HG03064 (cell line): ENCODE measurements at regions not wholly inside any gene's neighbourhood (a gene's known extent, or its start where the extent isn't known, plus 50 kb on each side); places are given as distances from the start of the nearest gene placed in this dataset.

ENCODE experiments used
- ATAC-seq: cut with Tn5 transposase; IDR thresholded peaks from one replicate; pipeline ENCODE4 v1.9.1; 2021; ENCODE audit warnings: low read depth; ENCODE audit not compliant: unreplicated experiment

GRCh38 chr18:40423291-40423690 lies 1531.7 kb upstream of the PIK3C3 start:
- no peak for ATAC-seq

- ATAC-seq = no peak
Measured at GRCh38 chr18:40420675-40421074, 1534.4 kb upstream of the PIK3C3 start.

GRCh38 chr18:40417501-40417900 lies 1537.5 kb upstream of the PIK3C3 start:
- no peak for ATAC-seq

GRCh38 chr18:40415821-40416220 lies 1539.2 kb upstream of the PIK3C3 start:
- no peak for ATAC-seq

GRCh38 chr18:40415176-40415791 lies 1539.8 kb upstream of the PIK3C3 start:
- no peak for ATAC-seq

GRCh38 chr18:40414155-40414754 lies 1540.8 kb upstream of the PIK3C3 start:
- no peak for ATAC-seq

- ATAC-seq = no peak
Measured at GRCh38 chr18:40413160-40413559, 1541.9 kb upstream of the PIK3C3 start.

GRCh38 chr18:40412410-40412809 lies 1542.6 kb upstream of the PIK3C3 start:
- ATAC-seq = no peak

GRCh38 chr18:40407909-40408308 lies 1547.1 kb upstream of the PIK3C3 start:
- no peak for ATAC-seq

- ATAC-seq = no peak
Measured at GRCh38 chr18:40404284-40404683, 1550.8 kb upstream of the PIK3C3 start.

- ATAC-seq = no peak
Measured at GRCh38 chr18:40402052-40402451, 1553.0 kb upstream of the PIK3C3 start.

GRCh38 chr18:40388121-40388520 lies 1566.9 kb upstream of the PIK3C3 start:
- no peak for ATAC-seq

GRCh38 chr18:40387130-40387787 lies 1567.8 kb upstream of the PIK3C3 start:
- no peak for ATAC-seq

GRCh38 chr18:40382197-40382596 lies 1572.8 kb upstream of the PIK3C3 start:
- no peak for ATAC-seq

- ATAC-seq = no peak
Measured at GRCh38 chr18:40380686-40381439, 1574.2 kb upstream of the PIK3C3 start.

GRCh38 chr18:40375837-40376236 lies 1579.2 kb upstream of the PIK3C3 start:
- ATAC-seq = no peak

- no peak for ATAC-seq
Measured at GRCh38 chr18:40371673-40372072, 1583.4 kb upstream of the PIK3C3 start.

- ATAC-seq = no peak
Measured at GRCh38 chr18:40367576-40367975, 1587.5 kb upstream of the PIK3C3 start.

GRCh38 chr18:40366521-40366920 lies 1588.5 kb upstream of the PIK3C3 start:
- no peak for ATAC-seq

GRCh38 chr18:40365526-40365925 lies 1589.5 kb upstream of the PIK3C3 start:
- no peak for ATAC-seq

- ATAC-seq = no peak
Measured at GRCh38 chr18:40360558-40360957, 1594.5 kb upstream of the PIK3C3 start.
